GM12872 (cell line): ENCODE measurements at regions not wholly inside any gene's neighbourhood (a gene's known extent, or its start where the extent isn't known, plus 50 kb on each side); places are given as distances from the start of the nearest gene placed in this dataset.

Source experiments
- CTCF ChIP-seq: IDR thresholded peaks from 3 replicates; pipeline ENCODE4 v1.5.1; 2011; ENCODE audit warnings: low read depth, mild to moderate bottlenecking, low read length, moderate library complexity; ENCODE audit not compliant: insufficient read depth

GRCh38 chr18:75524841-75525240 is 97.3 kb upstream of the SMIM21 start:
- no peak for TF ChIP-seq CTCF

GRCh38 chr18:75524181-75524580 is 96.7 kb upstream of the SMIM21 start:
- TF ChIP-seq CTCF, result no peak

GRCh38 chr18:75521816-75522215 is 94.3 kb upstream of the SMIM21 start:
- TF ChIP-seq CTCF, result no peak

GRCh38 chr18:75518007-75518406 is 90.5 kb upstream of the SMIM21 start:
- no peak for TF ChIP-seq CTCF

GRCh38 chr18:75517286-75517685 is 89.8 kb upstream of the SMIM21 start:
- no peak for TF ChIP-seq CTCF

GRCh38 chr18:75507636-75508035 is 80.1 kb upstream of the SMIM21 start:
- no peak for TF ChIP-seq CTCF

- TF ChIP-seq CTCF, result no peak
Observed at GRCh38 chr18:75506913-75507312, 79.4 kb upstream of the SMIM21 start.

- TF ChIP-seq CTCF, result no peak
Observed at GRCh38 chr18:75504469-75504868, 77.0 kb upstream of the SMIM21 start.
